HEK293 (cell line): ENCODE measurements at regions not wholly inside any gene's neighbourhood (a gene's known extent, or its start where the extent isn't known, plus 50 kb on each side); places are given as distances from the start of the nearest gene placed in this dataset.

Experiments
- CTCF ChIA-PET: fragments of 350-600 bp; formaldehyde crosslinking; extraction: SDS; loops from one replicate; lab custom pipeline; 2021; ENCODE audit warnings: antibody characterized with exemption; lab: Yijun Ruan, JAX
- POLR2A ChIA-PET: fragments of 300-600 bp; formaldehyde crosslinking; extraction: SDS; loops from one replicate; lab custom pipeline; 2020; ENCODE audit warnings: antibody characterized with exemption, inconsistent platforms; lab: Yijun Ruan, JAX
- H3K27ac ChIP-seq: fragments of 200-500 bp; sonication (Bioruptor generic); 2 replicates; pipeline ENCODE4 v1.5.1; 2014; ENCODE audit warnings: low read depth, low read length, control low read depth, inconsistent platforms; ENCODE audit errors: extremely low read depth
- H3K36me3 ChIP-seq, 2 experiments: fragments of 200-500 bp in 1 of 2; sonication (Bioruptor generic) in 1 of 2; 1 replicate in 1 of 2; 2 replicates in 1 of 2; pipeline ENCODE4 v1.5.1; 2014 to 2017; ENCODE audit warnings: inconsistent platforms in 2 of 2, low read length in 2 of 2; ENCODE audit not compliant: control insufficient read depth in 2 of 2, insufficient read depth in 1 of 2
- H3K4me1 ChIP-seq: fragments of 200-500 bp; sonication (Bioruptor generic); 2 replicates; pipeline ENCODE4 v1.5.1; 2014; ENCODE audit warnings: mild to moderate bottlenecking, low read length, inconsistent platforms; ENCODE audit not compliant: control insufficient read depth, insufficient read depth
- H3K4me3 ChIP-seq: 2 replicates; pipeline ENCODE4 v1.5.1; 2011; ENCODE audit warnings: low read depth, mild to moderate bottlenecking, control low read depth, low read length, moderate library complexity
- H3K9me3 ChIP-seq: fragments of 200-500 bp; sonication (Bioruptor generic); 2 replicates; pipeline ENCODE4 v1.5.1; 2014; ENCODE audit warnings: low read depth, low read length, inconsistent platforms; ENCODE audit not compliant: control insufficient read depth, insufficient read depth
- EGR2 ChIP-seq: fragments of 450-650 bp; formaldehyde crosslinking; IDR thresholded peaks from 2 replicates; pipeline ENCODE4 v1.5.1; 2016; ENCODE audit warnings: low read depth, missing biosample characterization, missing genetic modification characterization
- IKZF3 ChIP-seq: fragments of 450-650 bp; IDR thresholded peaks from 2 replicates; pipeline ENCODE4 v1.5.0; 2018; ENCODE audit warnings: missing biosample characterization, mild to moderate bottlenecking, missing genetic modification characterization, moderate library complexity
- YY2 ChIP-seq: fragments of 450-650 bp; formaldehyde crosslinking; IDR thresholded peaks from 2 replicates; pipeline ENCODE4 v1.5.1; 2016; ENCODE audit warnings: missing biosample characterization, missing genetic modification characterization
- ZNF112 ChIP-seq: fragments of 450-650 bp; formaldehyde crosslinking; IDR thresholded peaks from 2 replicates; pipeline ENCODE4 v1.5.0; 2017; ENCODE audit warnings: missing biosample characterization, missing genetic modification characterization
- ZNF114 ChIP-seq: fragments of 450-650 bp; formaldehyde crosslinking; IDR thresholded peaks from 2 replicates; pipeline ENCODE4 v1.5.0; 2017; ENCODE audit warnings: missing biosample characterization, missing genetic modification characterization
- ZNF121 ChIP-seq: fragments of 450-650 bp; formaldehyde crosslinking; IDR thresholded peaks from 2 replicates; pipeline ENCODE4 v1.5.1; 2016; ENCODE audit warnings: missing biosample characterization, missing genetic modification characterization
- ZNF155 ChIP-seq: fragments of 450-650 bp; formaldehyde crosslinking; IDR thresholded peaks from 2 replicates; pipeline ENCODE4 v1.5.1; 2016; ENCODE audit warnings: missing biosample characterization, missing genetic modification characterization
- ZNF2 ChIP-seq: fragments of 450-650 bp; formaldehyde crosslinking; IDR thresholded peaks from 2 replicates; pipeline ENCODE4 v1.5.1; 2016; ENCODE audit warnings: missing biosample characterization, missing genetic modification characterization
- ZNF48 ChIP-seq: fragments of 450-650 bp; formaldehyde crosslinking; IDR thresholded peaks from 2 replicates; pipeline ENCODE4 v1.5.1; 2016; ENCODE audit warnings: missing biosample characterization, missing genetic modification characterization
- ZNF585B ChIP-seq: fragments of 450-650 bp; formaldehyde crosslinking; IDR thresholded peaks from 2 replicates; pipeline ENCODE4 v1.5.1; 2016; ENCODE audit warnings: missing biosample characterization, missing genetic modification characterization
- ZNF629 ChIP-seq: fragments of 450-650 bp; formaldehyde crosslinking; IDR thresholded peaks from 2 replicates; pipeline ENCODE4 v1.5.1; 2017; ENCODE audit warnings: missing biosample characterization, missing genetic modification characterization
- ZNF658 ChIP-seq: fragments of 450-650 bp; formaldehyde crosslinking; IDR thresholded peaks from 2 replicates; pipeline ENCODE4; 2016; ENCODE audit warnings: missing biosample characterization, missing genetic modification characterization
- ZNF785 ChIP-seq: fragments of 450-650 bp; formaldehyde crosslinking; IDR thresholded peaks from 2 replicates; pipeline ENCODE4 v1.5.1; 2016; ENCODE audit warnings: missing biosample characterization, missing genetic modification characterization
- ZSCAN16 ChIP-seq: fragments of 450-650 bp; formaldehyde crosslinking; IDR thresholded peaks from 2 replicates; pipeline ENCODE4 v1.5.1; 2016; ENCODE audit warnings: missing biosample characterization, missing genetic modification characterization
- ZSCAN30 ChIP-seq: fragments of 450-650 bp; IDR thresholded peaks from 2 replicates; pipeline ENCODE4 v1.5.1; 2018; ENCODE audit warnings: missing biosample characterization, mild to moderate bottlenecking, missing genetic modification characterization, moderate library complexity
- TF ChIP-seq, protein P1 (sequence below): fragments of 450-650 bp; formaldehyde crosslinking; IDR thresholded peaks from 2 replicates; pipeline ENCODE4 v1.5.1; 2016; ENCODE audit warnings: missing biosample characterization, missing genetic modification characterization, borderline replicate concordance
- TF ChIP-seq, protein P2 (sequence below): fragments of 450-650 bp; formaldehyde crosslinking; conservative IDR thresholded peaks from 2 replicates; pipeline ENCODE4 v1.5.1; 2016; ENCODE audit warnings: low read depth, missing biosample characterization, missing genetic modification characterization
- TF ChIP-seq, protein P3 (sequence below): fragments of 450-650 bp; formaldehyde crosslinking; IDR thresholded peaks from 2 replicates; pipeline ENCODE4 v1.5.1; 2016; ENCODE audit warnings: missing biosample characterization, missing genetic modification characterization
- TF ChIP-seq, protein P4 (sequence below): fragments of 450-650 bp; formaldehyde crosslinking; IDR thresholded peaks from 2 replicates; pipeline ENCODE4 v1.5.1; 2016; ENCODE audit warnings: missing biosample characterization, missing genetic modification characterization
- TF ChIP-seq, protein P5 (sequence below): fragments of 450-650 bp; formaldehyde crosslinking; IDR thresholded peaks from 2 replicates; pipeline ENCODE4 v1.5.1; 2016; ENCODE audit warnings: missing biosample characterization, missing genetic modification characterization

DNA sequence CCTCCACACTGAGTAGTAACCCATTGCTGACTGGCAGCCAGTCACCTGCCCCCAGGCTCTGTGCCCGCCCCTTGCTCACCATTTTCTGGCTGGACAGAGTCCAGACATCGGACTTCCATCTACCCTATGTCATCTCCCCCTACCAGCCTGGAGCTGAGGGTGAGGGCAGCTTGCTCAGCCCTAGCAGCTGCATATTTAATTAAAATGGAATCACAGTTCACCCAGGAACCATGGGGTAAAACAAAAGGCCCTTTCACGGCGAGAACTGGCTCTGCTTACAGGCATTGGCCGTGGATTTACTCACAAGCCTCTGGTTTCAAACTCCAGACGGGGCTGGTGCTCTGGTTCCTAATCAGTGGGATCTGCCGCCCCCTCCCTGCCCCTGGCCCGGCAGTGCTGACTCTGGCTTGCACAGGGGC is 94.9 kb upstream of the ATP2B2 start:
- CTCF ChIA-PET = interaction anchor here (1.1 kb wide), 1 partner anchor 138 kb away, joined by 3 read pairs; no protein-coding TSS in a partner anchor
- POLR2A ChIA-PET = no interaction called here
- Histone ChIP-seq H3K36me3 (no peaks in the 10 kb centered on the region), H3K27ac (no peak overlapping the region), H3K4me3 (no peak overlapping the region), H3K9me3 (no peaks in the 10 kb centered on the region), H3K4me1 (no peaks in the 10 kb centered on the region)
- TF ChIP-seq, protein P1, sequence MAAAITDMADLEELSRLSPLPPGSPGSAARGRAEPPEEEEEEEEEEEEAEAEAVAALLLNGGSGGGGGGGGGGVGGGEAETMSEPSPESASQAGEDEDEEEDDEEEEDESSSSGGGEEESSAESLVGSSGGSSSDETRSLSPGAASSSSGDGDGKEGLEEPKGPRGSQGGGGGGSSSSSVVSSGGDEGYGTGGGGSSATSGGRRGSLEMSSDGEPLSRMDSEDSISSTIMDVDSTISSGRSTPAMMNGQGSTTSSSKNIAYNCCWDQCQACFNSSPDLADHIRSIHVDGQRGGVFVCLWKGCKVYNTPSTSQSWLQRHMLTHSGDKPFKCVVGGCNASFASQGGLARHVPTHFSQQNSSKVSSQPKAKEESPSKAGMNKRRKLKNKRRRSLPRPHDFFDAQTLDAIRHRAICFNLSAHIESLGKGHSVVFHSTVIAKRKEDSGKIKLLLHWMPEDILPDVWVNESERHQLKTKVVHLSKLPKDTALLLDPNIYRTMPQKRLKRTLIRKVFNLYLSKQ = no peak
- TF ChIP-seq ZNF785 = no peak
- TF ChIP-seq, protein P2, sequence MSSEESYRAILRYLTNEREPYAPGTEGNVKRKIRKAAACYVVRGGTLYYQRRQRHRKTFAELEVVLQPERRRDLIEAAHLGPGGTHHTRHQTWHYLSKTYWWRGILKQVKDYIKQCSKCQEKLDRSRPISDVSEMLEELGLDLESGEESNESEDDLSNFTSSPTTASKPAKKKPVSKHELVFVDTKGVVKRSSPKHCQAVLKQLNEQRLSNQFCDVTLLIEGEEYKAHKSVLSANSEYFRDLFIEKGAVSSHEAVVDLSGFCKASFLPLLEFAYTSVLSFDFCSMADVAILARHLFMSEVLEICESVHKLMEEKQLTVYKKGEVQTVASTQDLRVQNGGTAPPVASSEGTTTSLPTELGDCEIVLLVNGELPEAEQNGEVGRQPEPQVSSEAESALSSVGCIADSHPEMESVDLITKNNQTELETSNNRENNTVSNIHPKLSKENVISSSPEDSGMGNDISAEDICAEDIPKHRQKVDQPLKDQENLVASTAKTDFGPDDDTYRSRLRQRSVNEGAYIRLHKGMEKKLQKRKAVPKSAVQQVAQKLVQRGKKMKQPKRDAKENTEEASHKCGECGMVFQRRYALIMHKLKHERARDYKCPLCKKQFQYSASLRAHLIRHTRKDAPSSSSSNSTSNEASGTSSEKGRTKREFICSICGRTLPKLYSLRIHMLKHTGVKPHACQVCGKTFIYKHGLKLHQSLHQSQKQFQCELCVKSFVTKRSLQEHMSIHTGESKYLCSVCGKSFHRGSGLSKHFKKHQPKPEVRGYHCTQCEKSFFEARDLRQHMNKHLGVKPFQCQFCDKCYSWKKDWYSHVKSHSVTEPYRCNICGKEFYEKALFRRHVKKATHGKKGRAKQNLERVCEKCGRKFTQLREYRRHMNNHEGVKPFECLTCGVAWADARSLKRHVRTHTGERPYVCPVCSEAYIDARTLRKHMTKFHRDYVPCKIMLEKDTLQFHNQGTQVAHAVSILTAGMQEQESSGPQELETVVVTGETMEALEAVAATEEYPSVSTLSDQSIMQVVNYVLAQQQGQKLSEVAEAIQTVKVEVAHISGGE (tag by site-specific recombination) = no peak
- TF ChIP-seq ZNF585B (tag by site-specific recombination) = no peak
- no peak for TF ChIP-seq ZNF112 (tag by site-specific recombination)
- no peak for TF ChIP-seq ZNF629
- TF ChIP-seq IKZF3 (tag by site-specific recombination) = no peak
- TF ChIP-seq ZNF658 (tag by site-specific recombination) = no peak
- TF ChIP-seq ZNF2 (tag by site-specific recombination) = no peak
- TF ChIP-seq EGR2 = no peak
- TF ChIP-seq, protein P3, sequence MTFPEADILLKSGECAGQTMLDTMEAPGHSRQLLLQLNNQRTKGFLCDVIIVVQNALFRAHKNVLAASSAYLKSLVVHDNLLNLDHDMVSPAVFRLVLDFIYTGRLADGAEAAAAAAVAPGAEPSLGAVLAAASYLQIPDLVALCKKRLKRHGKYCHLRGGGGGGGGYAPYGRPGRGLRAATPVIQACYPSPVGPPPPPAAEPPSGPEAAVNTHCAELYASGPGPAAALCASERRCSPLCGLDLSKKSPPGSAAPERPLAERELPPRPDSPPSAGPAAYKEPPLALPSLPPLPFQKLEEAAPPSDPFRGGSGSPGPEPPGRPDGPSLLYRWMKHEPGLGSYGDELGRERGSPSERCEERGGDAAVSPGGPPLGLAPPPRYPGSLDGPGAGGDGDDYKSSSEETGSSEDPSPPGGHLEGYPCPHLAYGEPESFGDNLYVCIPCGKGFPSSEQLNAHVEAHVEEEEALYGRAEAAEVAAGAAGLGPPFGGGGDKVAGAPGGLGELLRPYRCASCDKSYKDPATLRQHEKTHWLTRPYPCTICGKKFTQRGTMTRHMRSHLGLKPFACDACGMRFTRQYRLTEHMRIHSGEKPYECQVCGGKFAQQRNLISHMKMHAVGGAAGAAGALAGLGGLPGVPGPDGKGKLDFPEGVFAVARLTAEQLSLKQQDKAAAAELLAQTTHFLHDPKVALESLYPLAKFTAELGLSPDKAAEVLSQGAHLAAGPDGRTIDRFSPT (tag by site-specific recombination) = no peak
- TF ChIP-seq ZNF48 (tag by site-specific recombination) = no peak
- TF ChIP-seq, protein P4, sequence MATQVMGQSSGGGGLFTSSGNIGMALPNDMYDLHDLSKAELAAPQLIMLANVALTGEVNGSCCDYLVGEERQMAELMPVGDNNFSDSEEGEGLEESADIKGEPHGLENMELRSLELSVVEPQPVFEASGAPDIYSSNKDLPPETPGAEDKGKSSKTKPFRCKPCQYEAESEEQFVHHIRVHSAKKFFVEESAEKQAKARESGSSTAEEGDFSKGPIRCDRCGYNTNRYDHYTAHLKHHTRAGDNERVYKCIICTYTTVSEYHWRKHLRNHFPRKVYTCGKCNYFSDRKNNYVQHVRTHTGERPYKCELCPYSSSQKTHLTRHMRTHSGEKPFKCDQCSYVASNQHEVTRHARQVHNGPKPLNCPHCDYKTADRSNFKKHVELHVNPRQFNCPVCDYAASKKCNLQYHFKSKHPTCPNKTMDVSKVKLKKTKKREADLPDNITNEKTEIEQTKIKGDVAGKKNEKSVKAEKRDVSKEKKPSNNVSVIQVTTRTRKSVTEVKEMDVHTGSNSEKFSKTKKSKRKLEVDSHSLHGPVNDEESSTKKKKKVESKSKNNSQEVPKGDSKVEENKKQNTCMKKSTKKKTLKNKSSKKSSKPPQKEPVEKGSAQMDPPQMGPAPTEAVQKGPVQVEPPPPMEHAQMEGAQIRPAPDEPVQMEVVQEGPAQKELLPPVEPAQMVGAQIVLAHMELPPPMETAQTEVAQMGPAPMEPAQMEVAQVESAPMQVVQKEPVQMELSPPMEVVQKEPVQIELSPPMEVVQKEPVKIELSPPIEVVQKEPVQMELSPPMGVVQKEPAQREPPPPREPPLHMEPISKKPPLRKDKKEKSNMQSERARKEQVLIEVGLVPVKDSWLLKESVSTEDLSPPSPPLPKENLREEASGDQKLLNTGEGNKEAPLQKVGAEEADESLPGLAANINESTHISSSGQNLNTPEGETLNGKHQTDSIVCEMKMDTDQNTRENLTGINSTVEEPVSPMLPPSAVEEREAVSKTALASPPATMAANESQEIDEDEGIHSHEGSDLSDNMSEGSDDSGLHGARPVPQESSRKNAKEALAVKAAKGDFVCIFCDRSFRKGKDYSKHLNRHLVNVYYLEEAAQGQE (tag by site-specific recombination) = no peak
- TF ChIP-seq ZSCAN30 (tag by site-specific recombination) = no peak
- TF ChIP-seq, protein P5, sequence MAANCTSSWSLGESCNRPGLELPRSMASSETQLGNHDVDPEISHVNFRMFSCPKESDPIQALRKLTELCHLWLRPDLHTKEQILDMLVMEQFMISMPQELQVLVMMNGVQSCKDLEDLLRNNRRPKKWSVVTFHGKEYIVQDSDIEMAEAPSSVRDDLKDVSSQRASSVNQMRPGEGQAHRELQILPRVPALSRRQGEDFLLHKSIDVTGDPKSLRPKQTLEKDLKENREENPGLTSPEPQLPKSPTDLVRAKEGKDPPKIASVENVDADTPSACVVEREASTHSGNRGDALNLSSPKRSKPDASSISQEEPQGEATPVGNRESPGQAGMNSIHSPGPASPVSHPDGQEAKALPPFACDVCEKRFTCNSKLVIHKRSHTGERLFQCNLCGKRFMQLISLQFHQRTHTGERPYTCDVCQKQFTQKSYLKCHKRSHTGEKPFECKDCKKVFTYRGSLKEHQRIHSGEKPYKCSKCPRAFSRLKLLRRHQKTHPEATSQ (tag by site-specific recombination) = no peak
- TF ChIP-seq ZNF121 (tag by site-specific recombination) = no peak
- TF ChIP-seq ZSCAN16 (tag by site-specific recombination) = no peak
- TF ChIP-seq YY2 = no peak
- no peak for TF ChIP-seq ZNF155 (tag by site-specific recombination)
- no peak for TF ChIP-seq ZNF114 (tag by site-specific recombination)
